GM19035 (cell line): ENCODE measurements at regions not wholly inside any gene's neighbourhood (a gene's known extent, or its start where the extent isn't known, plus 50 kb on each side); places are given as distances from the start of the nearest gene placed in this dataset.
"Not testable (repeated sequence)": the region's sequence is repeated elsewhere in the genome, so short reads cannot be mapped to it uniquely, and the experiment has no call there.

Source experiments
- ATAC-seq: cut with Tn5 transposase; IDR thresholded peaks from one replicate; pipeline ENCODE4 v1.9.1; 2021; ENCODE audit not compliant: unreplicated experiment

DNA sequence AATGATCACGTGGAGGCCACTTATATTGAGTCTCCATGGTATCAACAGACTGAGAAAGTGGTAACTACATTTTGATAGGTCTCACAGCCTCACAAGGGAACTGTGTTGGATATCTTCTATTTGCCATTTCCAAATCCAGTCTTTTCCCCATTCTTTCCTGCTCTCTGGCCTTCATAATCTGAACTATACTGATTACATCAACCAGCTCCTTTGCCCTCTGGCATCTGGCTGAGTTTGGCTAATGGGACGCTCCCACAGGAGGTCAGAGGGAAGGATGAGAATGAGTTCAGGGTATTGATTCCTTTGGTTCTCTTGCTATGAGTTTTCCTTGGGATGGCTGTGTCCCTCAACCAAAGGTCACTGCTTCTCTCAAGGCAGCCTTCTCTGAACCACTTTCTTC lies 152.6 kb downstream of the RTL9 start:
- ATAC-seq, result no peak

DNA sequence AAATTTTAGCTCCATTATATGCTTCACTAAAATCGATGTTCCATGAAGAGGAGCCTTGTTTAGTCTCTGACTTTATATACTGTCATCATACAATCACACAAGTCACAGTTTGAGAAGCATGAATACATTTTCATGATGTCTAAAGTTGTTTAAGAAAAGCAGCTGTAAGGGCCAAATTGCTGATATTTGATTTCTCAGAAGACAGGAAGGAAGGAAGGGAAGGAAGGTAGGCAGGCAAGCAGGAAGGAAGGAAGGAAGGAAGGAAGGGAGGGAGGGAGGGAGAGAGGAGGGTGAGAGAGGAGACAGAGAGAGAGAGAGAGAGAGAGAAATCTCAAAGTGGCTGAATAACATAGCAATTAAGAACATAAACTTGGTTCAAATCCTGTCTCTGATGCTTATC lies 153.7 kb downstream of the RTL9 start:
- ATAC-seq, result no peak

DNA sequence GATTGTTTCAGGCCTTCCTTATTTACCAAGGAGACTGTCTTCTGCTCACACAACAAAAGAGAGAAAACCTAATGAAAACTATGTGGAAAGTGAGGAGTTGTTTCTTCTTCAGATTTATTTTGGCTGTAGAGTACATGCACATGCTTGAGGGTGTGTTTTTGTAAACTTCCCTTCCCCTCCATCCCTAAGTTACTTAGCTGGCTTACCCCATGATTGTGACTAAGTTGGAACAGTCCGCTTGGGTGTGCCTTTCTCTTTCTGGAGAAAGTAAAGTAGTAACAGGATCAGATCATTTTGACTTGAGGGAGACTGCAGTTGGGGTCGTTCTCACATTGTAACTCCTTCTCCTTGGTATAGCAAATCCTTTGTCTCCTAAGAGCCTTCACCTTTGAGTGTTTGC lies 155.9 kb downstream of the RTL9 start:
- ATAC-seq, result no peak

DNA sequence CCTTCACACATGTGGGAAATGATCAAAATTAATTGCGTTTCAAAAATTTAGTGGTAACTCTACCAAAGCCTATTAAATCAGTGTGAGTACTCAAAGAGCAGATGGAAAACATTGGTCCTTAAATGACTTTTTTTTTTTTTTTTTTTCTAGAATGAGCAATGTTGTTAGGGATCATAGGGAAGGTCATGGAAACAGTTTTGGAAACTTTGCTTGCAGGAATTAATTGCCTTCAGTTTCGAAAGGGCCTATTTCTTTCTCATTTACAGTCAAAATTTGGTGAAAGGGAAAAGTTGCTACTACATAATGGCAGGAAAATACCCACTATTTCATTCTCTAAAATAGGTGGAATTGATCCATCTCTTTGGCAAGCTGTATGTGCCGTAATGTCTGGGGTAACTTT lies 160.9 kb downstream of the RTL9 start:
- no peak for ATAC-seq

DNA sequence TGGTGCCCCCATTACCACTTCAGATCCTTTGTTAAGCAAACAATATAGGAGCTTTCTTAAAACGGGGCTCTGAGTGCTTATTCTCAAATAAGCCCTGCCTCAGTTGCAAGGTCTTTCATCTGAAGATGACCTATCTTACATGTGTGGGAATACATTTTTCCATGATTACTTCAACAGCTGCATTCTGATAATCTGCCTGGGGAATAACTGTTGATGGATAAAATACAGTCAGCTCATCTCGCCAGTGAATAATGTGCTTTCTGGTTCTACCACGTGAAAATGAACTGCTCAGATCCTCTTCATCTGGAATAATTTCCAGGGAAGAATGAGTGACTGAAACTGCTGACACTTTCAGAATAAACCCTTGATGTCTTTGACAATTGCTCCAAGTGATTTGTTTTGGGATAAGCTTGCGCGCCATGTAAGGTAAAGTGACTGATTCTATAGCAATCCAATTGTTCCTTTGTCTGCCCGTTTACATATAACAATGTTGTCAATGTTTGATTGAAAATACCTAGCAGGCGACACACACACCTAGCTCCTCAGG lies 161.3 kb downstream of the RTL9 start:
- ATAC-seq, result no peak

DNA sequence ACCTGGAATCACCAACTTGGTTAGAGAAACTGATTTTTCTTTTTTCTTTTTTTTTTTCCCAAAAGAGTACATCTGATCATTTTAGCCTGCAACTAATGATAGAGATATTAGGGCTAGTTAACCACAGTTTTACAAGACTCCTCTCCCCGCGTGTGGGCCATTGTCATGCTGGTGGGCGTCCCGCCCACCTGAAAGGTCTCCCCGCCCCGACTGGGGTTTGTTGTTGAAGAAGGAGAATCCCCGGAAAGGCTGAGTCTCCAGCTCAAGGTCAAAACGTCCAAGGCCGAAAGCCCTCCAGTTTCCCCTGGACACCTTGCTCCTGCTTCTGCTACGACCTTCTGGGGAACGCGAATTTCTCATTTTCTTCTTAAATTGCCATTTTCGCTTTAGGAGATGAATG lies 162.0 kb downstream of the RTL9 start:
- ATAC-seq, result not testable (repeated sequence)

DNA sequence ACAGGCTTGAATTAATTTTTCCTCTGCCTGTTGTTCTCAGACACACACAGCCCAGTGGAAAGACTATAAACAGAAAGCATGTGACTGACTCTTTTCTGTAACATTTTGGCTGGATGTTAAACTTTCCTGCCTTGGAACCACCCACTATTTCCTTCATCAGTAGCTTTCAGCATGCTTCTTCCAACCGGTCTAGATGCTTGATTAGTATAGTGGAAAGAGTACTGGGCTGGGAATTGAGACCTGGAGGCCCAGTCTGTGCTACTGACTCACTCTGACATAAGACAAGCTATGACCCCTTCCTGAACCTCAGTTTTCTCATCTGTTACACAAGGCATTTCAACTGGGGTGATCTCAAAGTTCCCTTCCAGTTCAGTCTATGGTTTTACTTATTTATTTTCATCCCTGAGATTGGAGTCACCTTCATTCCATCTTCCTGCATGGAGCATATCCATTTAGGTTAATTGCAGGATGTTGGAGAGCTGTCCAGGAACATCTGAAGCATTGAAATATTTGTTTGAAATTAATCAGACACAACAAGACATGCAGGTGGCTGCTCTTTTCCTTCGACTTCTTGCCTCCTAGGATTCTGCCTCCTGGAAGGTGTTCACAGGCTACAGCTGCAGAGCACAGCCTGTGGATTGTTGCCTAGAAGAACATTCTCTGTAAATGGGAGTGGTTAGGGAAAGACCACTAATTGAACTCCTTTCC lies 173.4 kb downstream of the RTL9 start:
- ATAC-seq, result no peak

DNA sequence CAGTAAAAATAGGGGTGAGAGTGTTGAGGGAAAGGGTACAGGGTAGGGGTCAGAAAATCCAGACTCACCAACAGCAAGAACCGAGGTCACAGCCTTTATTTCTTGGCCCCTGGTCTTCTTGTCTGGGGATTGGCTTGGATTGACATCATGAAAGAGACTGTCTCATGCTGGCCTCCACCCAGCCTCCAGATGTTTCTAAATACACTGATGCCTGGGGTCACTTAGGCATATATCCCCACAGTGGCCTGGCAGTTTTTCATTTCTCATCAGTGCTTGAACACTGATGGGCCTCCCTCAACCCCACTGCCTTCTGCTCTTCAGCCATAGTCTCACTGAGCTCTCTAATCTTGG lies 173.9 kb downstream of the RTL9 start:
- no peak for ATAC-seq

DNA sequence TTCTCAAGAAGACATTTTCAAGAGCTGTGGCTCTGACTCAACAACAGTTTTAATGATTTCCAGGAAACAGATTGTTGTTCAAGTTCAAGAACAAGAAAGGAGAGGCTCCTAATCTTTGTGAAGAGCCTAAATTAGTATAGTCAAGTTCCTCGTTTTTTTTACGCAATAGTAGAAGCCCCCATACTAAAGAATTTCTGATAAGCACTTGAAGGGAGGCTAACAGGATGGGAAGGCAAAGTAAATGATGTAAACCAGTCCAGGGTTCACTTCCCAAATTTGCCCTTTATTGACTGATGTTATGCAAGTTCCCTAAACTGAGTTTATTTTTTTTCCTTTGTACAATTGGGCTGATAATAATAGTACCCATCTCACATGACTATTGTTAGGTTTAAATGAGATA lies 178.2 kb downstream of the RTL9 start:
- ATAC-seq, result no peak

DNA sequence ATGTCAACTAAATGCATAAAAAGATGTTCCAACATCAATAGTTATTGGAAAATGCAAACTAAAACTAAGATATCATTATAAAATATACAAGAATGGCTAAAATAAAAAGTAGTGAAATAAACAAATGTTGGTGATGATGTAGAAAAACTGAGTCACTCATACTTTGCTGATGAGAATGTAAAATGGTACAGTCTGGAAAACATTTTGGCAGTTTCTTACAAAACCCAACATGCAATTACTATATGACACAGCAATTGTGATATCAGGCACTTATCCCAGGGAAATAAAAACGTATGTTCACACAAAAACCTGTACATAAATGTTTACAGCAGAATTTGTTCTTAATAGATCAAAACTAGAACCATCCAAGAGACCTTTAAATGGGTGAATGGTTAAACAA lies 182.6 kb downstream of the RTL9 start:
- ATAC-seq, result no peak

DNA sequence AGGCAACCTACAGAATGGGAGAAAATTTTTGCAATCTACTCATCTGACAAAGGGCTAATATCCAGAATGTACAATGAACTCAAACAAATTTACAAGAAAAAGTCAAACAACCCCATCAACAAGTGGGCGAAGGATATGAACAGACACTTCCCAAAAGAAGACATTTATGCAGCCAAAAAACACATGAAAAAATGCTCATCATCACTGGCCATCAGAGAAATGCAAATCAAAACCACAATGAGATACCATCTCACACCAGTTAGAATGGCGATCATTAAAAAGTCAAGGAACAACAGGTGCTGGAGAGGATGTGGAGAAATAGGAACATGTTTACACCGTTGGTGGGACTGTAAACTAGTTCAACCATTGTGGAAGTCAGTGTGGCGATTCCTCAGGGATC lies 192.2 kb downstream of the RTL9 start:
- not testable (repeated sequence) for ATAC-seq

DNA sequence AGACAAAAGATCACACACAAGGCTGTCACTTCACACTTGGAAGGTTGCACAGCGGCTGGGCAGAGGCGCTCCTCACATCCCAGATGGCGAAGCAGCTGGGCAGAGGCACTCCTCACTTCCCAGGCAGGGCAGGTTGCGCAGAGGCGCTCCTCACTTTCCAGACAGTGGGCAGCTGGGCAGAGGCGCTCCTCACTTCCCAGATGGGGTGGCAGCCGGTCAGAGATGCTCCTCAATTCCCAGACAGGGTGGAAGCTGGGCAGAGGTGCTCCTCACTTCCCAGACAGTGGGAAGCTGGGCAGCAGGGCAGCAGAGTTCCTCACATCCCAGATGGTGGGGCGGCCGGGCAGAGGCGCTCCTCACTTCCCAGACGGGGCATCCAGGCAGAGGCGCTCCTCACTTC lies 199.2 kb downstream of the RTL9 start:
- no peak for ATAC-seq

DNA sequence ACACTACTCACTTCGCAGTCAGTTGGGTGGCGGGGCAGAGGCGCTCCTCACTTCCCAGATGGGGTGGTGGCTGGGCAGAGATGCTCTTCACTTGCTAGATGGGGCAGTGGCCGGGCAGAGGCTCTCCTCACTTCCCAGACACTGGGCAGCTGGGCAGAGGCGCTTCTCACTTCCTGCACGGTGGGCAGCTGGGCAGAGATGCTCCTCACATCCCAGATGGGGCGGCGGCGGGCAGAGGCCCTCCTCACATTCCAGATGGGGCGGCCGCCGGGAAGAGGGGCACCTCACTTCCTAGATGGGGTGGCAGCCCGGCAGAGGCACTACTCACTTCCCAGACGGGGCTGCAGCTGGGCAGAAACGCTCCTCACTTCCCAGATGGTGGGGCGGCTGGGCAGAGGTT lies 199.8 kb downstream of the RTL9 start:
- ATAC-seq, result no peak

DNA sequence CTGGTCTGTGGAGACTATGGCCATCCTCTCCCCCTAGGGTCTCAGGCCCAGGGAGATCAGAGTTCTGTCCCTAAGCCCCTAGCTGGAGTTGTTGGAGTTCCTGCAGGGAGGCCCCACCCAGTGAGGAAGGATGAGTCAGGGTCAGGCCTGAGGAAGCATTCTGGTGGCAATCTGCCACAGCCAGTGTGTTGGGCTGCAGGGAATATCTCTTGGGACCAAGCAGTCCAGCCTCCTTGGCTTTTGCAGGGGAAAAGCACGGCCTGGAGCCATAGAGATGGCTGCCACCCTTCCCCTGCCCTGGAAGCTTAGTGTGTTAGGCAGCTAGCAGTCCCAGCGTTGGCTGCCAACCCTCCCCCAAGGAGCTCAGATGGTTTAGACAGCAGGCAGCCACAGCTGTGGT lies 202.4 kb downstream of the RTL9 start:
- ATAC-seq, result no peak

DNA sequence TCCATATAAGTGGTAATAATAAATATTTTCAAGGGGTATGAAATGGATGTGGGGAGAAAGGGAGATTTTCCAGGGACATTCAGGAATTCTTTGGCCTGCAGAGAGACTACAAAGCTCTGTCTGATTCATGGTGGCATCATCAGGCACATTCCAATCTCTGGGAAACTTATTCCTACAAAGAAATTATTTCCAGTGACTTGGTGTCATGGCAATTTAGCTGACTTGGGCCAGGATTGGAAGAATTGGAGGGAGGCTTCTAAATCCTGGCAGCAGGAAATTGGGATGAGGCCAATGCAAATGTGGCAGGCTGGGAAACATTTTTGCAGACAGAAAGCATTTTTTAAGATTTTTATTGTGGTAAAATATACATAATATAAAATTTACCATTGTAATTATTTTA lies 204.6 kb downstream of the RTL9 start:
- ATAC-seq, result no peak

DNA sequence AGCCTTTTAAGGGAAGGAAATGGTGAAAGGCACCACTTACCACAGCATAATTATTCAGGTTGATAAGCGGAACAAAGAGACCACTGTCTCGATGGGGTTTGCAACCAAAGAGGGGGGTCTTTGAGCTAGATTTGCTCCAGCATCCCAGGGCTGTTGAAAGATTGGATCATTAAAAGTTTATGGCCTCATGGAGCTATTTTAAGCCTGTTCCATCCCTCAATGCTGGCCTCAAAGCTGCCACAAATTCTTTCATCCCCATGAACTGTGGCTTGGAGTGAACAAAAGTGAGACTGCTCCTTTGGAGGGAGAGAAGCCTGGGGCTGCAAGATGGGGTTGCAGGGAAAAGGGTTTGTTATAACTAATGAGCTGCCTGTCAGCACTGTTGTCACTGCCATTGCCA lies 209.8 kb downstream of the RTL9 start:
- no peak for ATAC-seq

DNA sequence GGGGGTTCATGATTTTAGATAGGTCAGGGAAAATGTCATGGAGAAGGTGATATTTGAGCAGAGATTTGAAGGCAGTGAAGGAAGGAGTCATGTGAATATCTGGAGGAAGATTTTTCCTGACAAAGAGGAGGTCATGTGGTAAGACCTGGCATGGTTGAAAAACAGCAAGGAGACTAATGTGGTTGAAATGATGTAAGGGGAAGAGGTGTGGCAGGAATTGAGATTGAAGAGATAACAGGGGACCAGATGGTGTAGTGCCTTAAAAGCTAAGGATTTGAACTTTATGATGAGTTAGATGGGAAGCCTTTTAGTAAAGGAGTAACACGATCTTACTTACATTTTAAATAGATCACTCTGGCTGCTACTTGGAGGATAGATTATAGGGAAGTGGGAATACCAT lies 210.9 kb downstream of the RTL9 start:
- ATAC-seq, result no peak

DNA sequence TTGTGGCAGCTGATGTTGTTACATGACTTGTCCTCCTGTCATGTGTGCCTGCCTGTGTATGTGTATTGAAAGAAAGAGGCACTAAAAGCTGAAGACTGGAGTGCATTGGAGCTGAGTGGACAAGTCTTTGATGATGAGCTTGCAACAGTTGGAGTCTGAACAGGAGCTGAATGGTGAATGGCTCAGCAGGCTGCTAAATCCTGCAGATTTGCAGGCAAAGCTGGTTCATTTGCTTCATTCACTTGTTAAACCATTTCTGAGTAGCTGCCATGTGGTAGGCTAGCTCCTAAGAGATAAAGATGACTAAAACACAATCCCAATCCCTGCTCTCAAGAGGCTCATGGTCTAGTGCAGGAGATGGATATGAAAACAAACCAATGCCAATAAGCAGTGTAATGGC lies 217.3 kb downstream of the CHRDL1 start:
- no peak for ATAC-seq

DNA sequence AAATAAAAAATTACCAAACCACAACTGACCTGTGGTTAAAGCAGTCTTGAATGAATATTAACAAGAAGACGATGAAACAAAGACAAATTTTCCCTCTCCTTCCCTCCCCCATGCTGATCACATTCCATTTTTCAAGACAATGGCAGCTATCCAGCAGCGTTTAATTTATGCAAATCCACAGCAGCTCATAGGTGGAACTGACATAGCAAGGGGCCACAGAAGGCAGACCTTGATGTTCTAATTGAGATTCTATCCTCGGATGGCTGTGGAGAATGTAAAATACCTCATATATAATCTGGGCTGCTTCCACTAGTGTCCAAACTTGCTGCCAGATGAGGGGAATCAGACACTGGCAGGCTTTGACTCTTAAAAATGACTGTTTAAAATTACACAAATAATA lies 211.5 kb downstream of the CHRDL1 start:
- ATAC-seq, result no peak

DNA sequence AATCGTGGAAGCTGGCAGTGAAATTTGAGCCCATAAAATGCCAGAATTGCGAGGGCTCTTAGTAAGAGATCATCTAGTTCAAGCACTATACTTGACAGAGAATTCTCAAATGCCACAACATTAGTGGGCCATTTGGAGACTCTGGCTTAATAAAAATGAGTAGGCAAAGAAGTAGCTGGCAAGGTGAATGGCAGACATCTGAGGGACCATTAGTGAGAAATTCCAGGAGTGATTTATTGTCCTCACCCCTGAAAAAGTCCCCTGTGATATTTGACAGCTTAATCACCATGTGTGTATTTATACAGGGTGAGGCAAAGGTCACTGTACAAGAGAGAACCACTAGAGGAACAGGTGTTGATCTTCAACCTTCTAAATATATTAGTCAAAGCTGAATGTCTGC lies 207.5 kb downstream of the CHRDL1 start:
- no peak for ATAC-seq

DNA sequence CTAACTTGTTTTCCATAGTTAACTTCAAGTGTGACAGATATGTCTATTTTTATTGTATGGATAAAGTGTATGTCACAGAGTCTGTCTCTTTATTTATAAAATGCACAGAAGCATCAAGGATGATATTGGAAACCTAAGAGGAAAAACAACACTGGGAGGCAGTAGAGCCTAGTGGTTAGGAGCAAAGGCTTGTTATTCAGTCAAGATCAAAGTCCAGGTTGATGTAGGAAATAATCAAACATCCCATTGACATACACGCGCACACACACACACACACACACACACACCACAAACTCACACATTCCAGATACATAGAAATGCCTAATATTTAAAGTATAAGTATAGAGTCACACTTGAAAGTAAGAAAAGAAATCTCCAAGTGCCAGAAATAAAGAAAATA lies 206.8 kb downstream of the CHRDL1 start:
- ATAC-seq, result no peak

DNA sequence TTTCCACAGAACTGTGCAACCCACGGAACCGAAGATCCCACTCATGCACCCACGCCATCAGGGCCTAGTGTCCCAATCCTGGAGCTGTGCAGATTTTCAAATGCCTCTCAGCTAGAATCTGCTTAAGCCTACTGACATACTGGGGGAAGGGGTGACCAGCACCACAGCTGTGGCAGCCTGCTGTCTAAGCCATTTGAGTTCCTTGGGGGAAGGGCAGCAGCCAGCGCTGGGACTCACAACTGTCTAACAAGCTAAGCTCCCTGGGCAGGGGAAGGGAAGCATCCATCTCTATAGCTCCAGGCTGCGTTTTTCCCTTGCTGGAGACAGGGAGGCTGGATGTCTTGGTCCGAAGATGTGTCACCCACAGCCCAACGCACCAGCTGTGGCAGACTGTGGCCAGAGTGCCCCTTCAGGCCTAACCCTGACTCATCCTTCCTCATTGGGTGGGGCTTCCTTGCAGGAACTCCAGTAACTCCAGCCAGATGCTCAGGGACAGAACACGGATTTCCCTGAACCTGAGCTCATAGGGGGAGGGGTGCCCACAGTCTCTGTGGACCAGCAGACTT lies 194.8 kb downstream of the CHRDL1 start:
- no peak for ATAC-seq

DNA sequence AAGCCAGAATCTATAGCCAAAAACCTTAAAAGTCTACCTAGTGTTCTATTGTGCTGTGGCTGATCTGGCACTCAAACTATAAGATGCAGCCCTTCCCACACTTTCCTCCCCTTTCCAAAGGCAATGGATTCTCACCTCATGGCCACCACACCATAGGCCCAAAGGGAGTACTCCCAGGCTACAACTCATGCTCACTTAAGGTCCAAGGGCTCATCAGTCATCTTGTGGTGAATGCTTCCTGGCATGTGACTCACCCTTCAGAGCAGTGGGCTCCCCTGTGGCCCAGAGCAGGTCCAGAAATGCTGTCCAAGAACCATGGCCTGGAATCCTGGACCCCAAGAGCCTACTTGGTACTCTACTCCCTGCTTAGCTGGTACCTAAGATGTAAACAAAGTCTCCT lies 181.0 kb downstream of the CHRDL1 start:
- ATAC-seq, result no peak
